Kidney (tissue), 13 donors: ENCODE measurements at regions not wholly inside any gene's neighbourhood (a gene's known extent, or its start where the extent isn't known, plus 50 kb on each side); places are given as distances from the start of the nearest gene placed in this dataset.

Experiments used
- DNase-seq, 5 donors: peaks; one replicate each; pipeline ENCODE4 v3.0.0-alpha.2; 2013 to 2020
- FAIRE-seq: peaks from 2 replicates; lab custom pipeline; 2012; peaks lifted over from hg19 to GRCh38; lab: Jason Lieb, UNC
- H3K27ac ChIP-seq, 2 donors: one replicate each; pipeline ENCODE4 v1.7.0; 2013; ENCODE audit warnings: low read depth in 2 of 2, low read length in 2 of 2, inconsistent platforms in 1 of 2
- H3K27me3 ChIP-seq: one replicate; pipeline ENCODE4 v1.7.1; 2013; ENCODE audit warnings: low read length, inconsistent platforms; ENCODE audit not compliant: control insufficient read depth, insufficient read depth
- H3K36me3 ChIP-seq, 3 donors: one replicate each; pipeline versions ENCODE4 v1.7.0 to v1.7.1; 2013; ENCODE audit warnings: low read length in 3 of 3, control low read depth in 1 of 3, inconsistent platforms in 1 of 3; ENCODE audit not compliant: insufficient read depth in 3 of 3, control insufficient read depth in 2 of 3
- H3K4me1 ChIP-seq, 3 donors: one replicate each; pipeline versions ENCODE4 v1.7.0 to v1.7.1; 2013; ENCODE audit warnings: low read length in 3 of 3, inconsistent platforms in 1 of 3, low read depth in 1 of 3; ENCODE audit not compliant: control insufficient read depth in 2 of 3, insufficient read depth in 2 of 3
- H3K4me3 ChIP-seq, 3 donors: one replicate each; pipeline versions ENCODE4 v1.7.0 to v1.8.1; 2013; ENCODE audit warnings: low read length in 3 of 3, control low read depth in 1 of 3, inconsistent platforms in 1 of 3
- H3K9ac ChIP-seq, 3 donors: one replicate each; pipeline versions ENCODE4 v1.7.0 to v1.7.1; 2013; ENCODE audit warnings: low read length in 3 of 3, control low read depth in 1 of 3, inconsistent platforms in 1 of 3
- H3K9me3 ChIP-seq, 3 donors: one replicate each; pipeline versions ENCODE4 v1.7.0 to v1.7.1; 2013; ENCODE audit warnings: low read length in 3 of 3, control low read depth in 1 of 3, inconsistent platforms in 1 of 3; ENCODE audit not compliant: control insufficient read depth in 2 of 3, insufficient read depth in 1 of 3
- CTCF ChIP-seq: IDR thresholded peaks from 3 replicates; pipeline ENCODE4 v1.5.1; 2012; ENCODE audit warnings: mild to moderate bottlenecking, moderate library complexity, borderline replicate concordance; ENCODE audit not compliant: insufficient read depth; ENCODE audit errors: extremely low read depth
- intact Hi-C: fragments of 100-400 bp; cut with DNase I; formaldehyde crosslinking; loops from one replicate; pipeline ENCODE4 v1.11.1; 2022
- donor health status: control.
- donor health status: control.
- donor health status: control.
- donor health status: control.
- donor health status: control.
- donor health status: DM: yes; HTN: yes; CAD: no.
- donor health status: Normal renal cell carcinoma (clear cell type).

GRCh38 chr3:59609657-59610348 is 560.0 kb upstream of the CFAP20DC start:
- peaks cover 3 to 6% (median 5%) of the 10 kb centered on the region in 3 donors for H3K4me1 ChIP-seq
- no peaks in the 10 kb centered on the region for H3K27me3 ChIP-seq
- intact Hi-C loops = no loop called here
- DNase-seq (peak; percentile 76 to 86 (median 79)), FAIRE-seq (no peak)
- no peaks in the 10 kb centered on the region for H3K36me3 ChIP-seq
- no peak for TF ChIP-seq CTCF
- H3K9ac ChIP-seq = no peak overlapping the region
- H3K4me3 ChIP-seq = no peak overlapping the region
- no peak overlapping the region for H3K27ac ChIP-seq
- no peaks in the 10 kb centered on the region for H3K9me3 ChIP-seq

GRCh38 chr3:59608356-59608755 is 558.5 kb upstream of the CFAP20DC start:
- no peak for FAIRE-seq
- intact Hi-C loops = no loop called here
- H3K4me1 ChIP-seq = peaks cover 3 to 6% (median 5%) of the 10 kb centered on the region in 3 donors
- no peak overlapping the region for H3K9ac ChIP-seq
- no peak for TF ChIP-seq CTCF
- no peak for DNase-seq
- H3K9me3 ChIP-seq = no peaks in the 10 kb centered on the region
- H3K4me3 ChIP-seq = no peak overlapping the region
- no peaks in the 10 kb centered on the region for H3K36me3 ChIP-seq
- H3K27ac ChIP-seq = no peak overlapping the region
- H3K27me3 ChIP-seq = no peaks in the 10 kb centered on the region

- H3K9ac ChIP-seq = no peak overlapping the region
- H3K27ac ChIP-seq = no peak overlapping the region
- peaks cover 3 to 6% (median 5%) of the 10 kb centered on the region in 3 donors for H3K4me1 ChIP-seq
- no peak overlapping the region for H3K4me3 ChIP-seq
- intact Hi-C loops = no loop called here
- no peaks in the 10 kb centered on the region for H3K27me3 ChIP-seq
- H3K9me3 ChIP-seq = no peaks in the 10 kb centered on the region
- no peaks in the 10 kb centered on the region for H3K36me3 ChIP-seq
- TF ChIP-seq CTCF = peak; percentile 6
- DNase-seq (no peak), FAIRE-seq (no peak)
These were observed 557.8 kb upstream of the CFAP20DC start for GRCh38 chr3:59607656-59608055.
